ENCODE measurements at regions not wholly inside any gene's neighbourhood (a gene's known extent, or its start where the extent isn't known, plus 50 kb on each side); places are given as distances from the start of the nearest gene placed in this dataset.
"Not testable (repeated sequence)": the region's sequence is repeated elsewhere in the genome, so short reads cannot be mapped to it uniquely, and the experiment has no call there.

DNA sequence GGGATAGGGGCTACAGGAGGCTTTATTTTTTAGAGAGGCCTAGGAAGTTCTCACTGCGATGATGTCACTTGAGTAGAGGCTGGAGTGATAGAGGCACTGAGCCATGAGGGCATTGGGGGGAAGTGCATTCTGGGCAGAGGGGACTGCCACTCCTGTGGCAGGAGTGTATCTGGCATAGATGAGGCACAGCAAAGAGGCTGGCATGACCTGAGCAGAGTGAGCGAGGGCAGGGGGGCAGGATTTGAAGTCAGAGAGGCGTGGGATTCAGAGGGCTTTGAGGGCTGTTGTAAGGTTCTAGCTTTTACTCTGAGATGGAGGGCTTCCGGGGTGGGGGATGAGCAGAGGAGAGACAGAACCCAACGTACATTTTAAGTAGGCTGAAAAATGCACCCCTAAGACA lies 91.9 kb upstream of the SH3PXD2B start:
- no peak for DNase-seq

DNA sequence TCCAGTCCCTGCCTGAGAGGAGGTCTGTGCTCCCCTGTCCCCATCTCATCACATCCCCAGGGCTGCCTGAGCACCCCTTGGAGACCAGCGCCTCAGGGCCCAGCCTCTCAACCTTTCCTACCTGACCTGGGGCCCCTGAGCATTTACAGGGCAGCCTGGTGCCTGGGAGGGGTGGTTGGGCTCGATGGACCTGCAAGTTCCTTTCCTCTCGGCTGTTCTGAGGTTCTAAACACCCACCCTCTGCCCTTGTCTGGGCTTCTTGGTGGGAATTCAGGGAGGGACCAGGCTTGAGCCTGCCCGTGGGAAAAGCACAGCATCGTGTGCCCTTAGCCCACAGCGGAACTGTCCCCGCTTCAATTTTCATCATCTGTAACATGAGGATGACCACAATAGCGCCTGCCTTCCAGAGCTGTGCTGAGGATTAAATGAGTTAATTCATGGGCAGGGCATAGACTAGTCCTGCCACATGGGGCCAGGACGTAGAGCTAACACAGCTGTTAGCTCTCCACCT lies 91.0 kb upstream of the SH3PXD2B start:
- DNase-seq = peak in 1 of 3 experiments; percentile 22

GRCh38 chr5:172544371-172545095 lies 90.2 kb upstream of the SH3PXD2B start:
- DNase-seq = no peak

- no peak for DNase-seq
Measured at GRCh38 chr5:172543484-172544298, 89.4 kb upstream of the SH3PXD2B start.

DNA sequence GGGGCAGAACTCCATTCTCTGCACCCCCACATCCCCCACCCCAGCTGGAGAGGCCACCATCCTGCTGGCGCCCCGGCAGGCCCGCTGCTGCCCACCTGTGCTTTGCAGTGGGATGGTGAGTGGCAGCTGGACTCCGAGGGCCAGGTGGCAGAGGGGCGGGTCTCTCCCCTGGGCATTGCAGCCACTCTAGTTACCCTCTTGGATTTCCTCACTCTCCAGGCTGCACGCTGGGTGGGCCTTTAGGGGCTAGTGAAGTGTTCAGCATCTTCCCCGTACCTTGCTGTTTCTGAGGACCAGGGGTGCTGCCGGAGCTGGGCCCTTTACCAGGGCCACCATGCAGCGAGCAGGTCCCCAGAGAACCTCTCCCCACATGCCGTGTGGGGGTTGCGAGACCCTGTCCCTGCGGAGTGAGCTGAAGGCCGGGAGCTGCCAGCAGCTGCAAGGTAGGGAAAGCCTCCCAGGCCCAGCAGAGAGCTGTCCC lies 88.4 kb upstream of the SH3PXD2B start:
- DNase-seq = peak; percentile 1 to 32 (median 5)

DNA sequence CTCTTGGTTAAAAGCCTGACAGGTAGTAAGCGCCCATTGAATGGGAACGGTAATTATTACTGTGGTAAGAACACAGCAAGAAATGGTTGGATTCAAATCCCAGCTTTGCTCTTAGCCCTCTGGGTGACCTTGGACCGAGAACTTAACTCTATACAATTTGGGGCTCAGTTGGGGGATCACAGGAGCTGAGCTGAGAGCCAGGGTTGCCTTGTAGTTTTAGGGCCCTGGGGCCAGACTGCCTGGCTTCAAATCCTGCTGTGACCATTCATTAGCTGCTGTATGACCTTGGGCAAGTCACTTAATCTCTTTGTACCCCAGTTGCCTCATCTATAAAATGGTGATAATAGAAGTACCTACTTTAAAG lies 87.4 kb upstream of the SH3PXD2B start:
- no peak for DNase-seq

DNA sequence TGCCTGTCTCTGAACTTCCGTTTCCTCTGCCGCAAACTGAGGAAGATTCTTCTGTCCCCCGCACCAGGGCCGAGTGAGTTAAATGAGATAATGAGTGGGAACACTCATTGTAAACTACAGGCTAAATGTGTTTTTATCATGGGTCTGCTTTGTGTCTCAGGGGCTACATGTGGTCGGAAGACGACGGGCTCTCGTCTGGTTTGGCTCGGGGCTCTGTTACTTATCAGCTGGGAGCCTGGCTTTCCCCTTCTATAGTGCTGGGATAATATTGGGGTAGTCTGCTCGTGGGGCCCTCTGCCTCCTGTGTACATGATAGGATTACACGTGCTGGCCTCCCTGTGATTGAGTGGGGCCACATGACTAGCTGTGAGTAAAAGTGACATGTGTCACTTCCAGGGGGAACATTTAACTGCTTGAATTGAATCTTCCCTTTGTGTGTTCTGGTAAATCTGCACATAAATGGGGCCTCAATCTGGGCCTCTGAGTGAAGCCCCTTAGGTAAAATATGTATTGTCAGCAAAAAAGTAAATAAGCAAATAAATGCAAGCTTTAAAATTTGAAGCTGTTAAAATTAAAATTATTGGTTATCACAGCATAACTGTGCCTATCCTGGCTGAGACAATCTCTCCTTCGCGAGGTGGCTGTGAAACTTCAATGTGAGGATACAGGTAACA lies 86.9 kb upstream of the SH3PXD2B start:
- no peak for DNase-seq

GRCh38 chr5:172540099-172540870 lies 86.0 kb upstream of the SH3PXD2B start:
- DNase-seq = no peak

GRCh38 chr5:172535108-172535445 lies 80.8 kb upstream of the SH3PXD2B start:
- DNase-seq = no peak

- no peak for DNase-seq
Measured at GRCh38 chr5:172534229-172535107, 80.1 kb upstream of the SH3PXD2B start.

- DNase-seq = no peak
Measured at GRCh38 chr5:172533399-172534228, 79.3 kb upstream of the SH3PXD2B start.

DNA sequence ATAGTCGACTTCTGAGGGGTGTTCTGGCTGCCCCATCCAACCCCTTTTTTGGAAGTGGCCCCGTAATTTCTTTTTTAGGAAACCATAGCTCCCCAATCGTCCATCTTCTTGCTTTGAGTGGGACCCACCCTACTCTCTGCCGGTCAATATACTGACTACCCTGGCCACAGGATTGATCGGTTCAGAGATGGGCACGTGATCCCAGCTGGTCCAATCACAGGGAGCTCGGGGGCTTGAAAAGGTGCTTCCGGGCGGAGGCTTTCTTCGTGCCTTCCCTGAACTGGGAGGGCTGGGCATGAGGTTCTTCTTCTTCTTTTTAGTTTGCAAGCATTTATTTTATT lies 78.7 kb upstream of the SH3PXD2B start:
- no peak for DNase-seq

GRCh38 chr5:172532439-172532838 lies 78.1 kb upstream of the SH3PXD2B start:
- DNase-seq = not testable (repeated sequence)

GRCh38 chr5:172531704-172532026 lies 77.3 kb upstream of the SH3PXD2B start:
- DNase-seq = no peak

GRCh38 chr5:172530878-172531703 lies 76.8 kb upstream of the SH3PXD2B start:
- no peak for DNase-seq

GRCh38 chr5:172530406-172530805 lies 76.1 kb upstream of the SH3PXD2B start:
- DNase-seq = no peak

DNA sequence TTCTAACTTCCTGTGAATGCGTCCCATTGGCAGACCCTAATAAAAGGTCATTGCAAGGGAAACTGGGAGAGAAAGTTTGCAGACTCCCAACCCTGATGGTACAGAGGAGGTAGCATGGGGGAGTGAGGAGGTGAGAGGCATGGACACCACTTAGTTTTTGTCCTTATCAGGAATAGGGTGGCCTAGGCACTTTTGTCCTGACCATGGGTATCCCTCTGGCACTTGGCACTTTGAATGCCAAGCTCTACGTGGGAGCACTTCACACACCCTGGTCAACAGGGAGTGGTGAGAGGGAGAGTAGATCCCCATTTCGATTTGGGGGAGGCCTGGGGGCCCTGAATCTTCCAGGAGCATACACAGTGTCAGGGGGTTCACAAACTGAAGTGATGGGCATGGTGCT lies 75.6 kb upstream of the SH3PXD2B start:
- no peak for DNase-seq

GRCh38 chr5:172528440-172528839 lies 74.1 kb upstream of the SH3PXD2B start:
- DNase-seq = no peak

DNA sequence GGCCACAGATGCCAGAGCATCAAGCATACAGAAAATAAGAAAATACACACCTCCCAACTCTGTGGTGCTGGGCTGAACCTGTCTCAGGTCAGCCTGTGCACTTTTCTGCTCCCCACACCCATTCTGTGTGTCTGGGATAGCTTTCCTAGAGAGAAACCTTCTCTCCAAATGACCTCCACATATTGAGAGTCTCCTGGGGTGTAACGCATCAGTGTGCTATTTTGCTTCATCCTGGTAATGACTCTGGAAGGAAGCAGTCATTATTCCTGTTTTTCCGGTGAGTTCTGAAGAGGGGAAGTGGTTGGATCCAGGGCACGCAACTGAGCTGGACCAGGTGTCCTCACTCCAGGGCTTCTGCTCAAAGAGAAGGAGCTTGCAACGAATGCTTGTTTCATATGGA lies 73.2 kb upstream of the SH3PXD2B start:
- DNase-seq = peak in 1 of 3 experiments; percentile 40

- DNase-seq = no peak
Measured at GRCh38 chr5:172525996-172526360, 71.7 kb upstream of the SH3PXD2B start.
